ENCODE measurements at regions not wholly inside any gene's neighbourhood (a gene's known extent, or its start where the extent isn't known, plus 50 kb on each side); places are given as distances from the start of the nearest gene placed in this dataset.

DNA sequence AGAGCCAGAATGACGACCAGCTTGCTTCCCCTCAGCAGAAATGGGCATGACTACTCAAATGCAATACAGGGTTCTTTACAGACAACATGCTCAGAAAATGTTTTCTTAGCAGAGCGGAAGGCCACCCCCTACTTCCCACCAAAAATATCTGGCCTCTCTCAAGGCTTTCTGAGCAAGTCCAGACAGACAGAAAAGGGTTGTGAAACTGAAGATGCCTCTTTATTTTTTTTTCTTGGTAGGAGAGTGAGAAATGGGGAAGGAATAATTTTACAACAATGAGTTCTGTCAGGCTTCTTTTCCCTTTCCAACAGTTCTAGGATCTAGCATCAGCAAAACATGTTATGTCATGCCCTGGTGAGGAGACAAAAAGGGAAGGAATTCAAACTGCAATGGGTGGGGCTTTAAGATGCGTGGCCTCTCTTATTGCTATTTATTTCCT is 172.0 kb upstream of the CAMK1G start:
- DNase-seq (ENCODE audit: extremely low read depth in 1 of 11, low read depth in 9 of 11, low spot score in 4 of 11), result no peak

DNA sequence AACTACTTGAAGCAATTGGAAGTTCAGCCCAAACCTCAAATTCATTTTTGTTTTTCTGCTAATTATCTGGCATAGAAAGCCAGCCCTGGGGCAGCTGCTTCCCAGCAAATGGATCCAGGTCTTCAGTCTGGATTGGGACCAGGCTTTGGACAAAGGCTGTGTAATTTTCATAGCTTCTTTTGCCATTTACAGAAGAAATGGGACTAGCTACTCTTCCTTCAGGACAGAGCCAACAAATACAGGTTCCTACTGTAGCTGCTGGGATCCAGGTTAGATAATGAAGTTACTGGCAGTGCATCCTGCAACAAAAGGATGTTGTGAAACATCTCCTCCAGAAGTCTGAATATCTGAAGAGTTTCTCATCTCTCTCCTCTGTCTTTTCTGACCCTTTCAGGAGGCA is 171.5 kb upstream of the CAMK1G start:
- no peak for DNase-seq (ENCODE audit: extremely low read depth in 1 of 11, low read depth in 9 of 11, low spot score in 4 of 11)

DNA sequence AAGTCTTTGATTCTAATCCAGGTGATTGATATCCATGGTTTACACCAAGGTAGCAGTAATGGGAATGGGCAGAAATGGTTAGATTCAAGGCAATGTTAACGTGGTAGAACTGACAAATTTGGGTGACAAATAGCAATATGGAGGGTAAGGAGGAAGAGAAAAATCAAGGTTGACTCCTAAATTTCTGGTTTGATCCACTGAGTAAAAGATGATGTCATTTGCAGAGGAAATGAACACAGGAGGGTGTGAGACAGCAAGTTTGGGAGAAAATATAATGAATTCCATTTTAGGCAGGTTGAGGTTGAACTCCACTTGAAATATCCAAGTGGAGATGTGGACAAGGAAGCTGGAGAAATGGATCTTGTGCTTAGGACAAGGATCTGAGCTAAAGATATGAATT is 170.9 kb upstream of the CAMK1G start:
- DNase-seq (ENCODE audit: extremely low read depth in 1 of 11, low read depth in 9 of 11, low spot score in 4 of 11), result no peak

DNA sequence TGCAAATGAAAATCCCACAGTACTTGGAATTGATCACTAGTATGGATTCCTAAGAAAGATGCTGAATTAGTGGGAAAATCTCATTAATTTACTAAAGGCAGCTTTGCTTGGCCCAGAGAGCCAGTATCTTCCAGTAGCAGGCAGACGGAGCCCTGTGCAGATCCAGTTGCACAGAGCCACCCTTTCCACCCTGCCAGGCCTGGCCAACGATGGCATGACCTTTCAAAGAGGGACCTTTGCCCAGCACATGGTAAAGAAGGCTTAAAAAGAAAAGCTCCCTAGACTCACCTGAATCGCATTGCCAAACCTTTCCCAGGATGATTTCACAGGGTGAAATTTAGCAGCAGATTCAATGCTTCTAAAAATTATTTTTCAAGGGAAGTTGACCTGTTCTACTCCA is 170.5 kb upstream of the CAMK1G start:
- no peak for DNase-seq (ENCODE audit: extremely low read depth in 1 of 11, low read depth in 9 of 11, low spot score in 4 of 11)

DNA sequence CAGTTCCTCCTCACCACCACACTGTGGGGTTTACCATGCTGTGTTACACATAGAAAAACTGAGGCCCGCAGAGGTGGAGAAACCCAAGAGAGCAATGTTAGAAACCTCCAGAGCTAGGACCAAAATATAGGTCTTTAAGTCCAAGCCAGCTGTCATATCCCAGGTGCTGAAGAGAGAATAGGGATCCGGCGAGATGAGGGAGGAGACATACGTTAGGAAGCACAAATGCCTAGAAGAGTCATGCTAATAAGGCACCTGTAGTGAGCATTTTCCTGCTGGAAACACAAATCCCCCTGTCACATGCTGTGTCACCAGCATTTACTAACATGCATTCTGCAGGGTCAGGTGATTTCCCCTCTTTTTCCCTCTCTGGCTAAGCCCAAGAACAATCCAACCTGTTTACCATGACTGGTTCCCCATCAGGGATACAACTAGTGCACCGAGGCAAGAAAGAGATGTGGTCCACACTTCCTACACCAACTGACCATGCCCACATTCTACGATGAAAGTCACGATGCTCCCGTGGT is 168.6 kb upstream of the CAMK1G start:
- no peak for DNase-seq (ENCODE audit: extremely low read depth in 1 of 11, low read depth in 9 of 11, low spot score in 4 of 11)

DNA sequence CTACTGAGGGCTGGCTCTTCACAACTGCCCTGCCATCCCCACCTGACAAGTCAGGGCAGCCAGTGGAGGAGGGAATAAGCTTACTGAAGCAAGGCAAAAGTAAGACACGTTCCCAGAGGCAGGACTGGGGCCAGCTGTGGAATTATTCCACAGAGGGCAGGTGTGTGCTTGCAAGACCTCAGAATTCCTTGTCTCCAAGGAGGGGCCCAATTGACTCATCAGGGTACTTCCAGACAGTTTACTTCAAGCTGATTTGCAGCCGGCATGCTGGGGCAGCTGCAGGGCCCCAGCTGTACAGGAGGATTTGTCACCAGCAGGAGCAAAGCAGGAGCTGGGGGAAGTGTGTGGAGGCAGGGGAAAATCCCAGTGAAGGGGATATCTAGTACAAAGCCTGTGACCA is 167.5 kb upstream of the CAMK1G start:
- DNase-seq (ENCODE audit: extremely low read depth in 1 of 11, low read depth in 9 of 11, low spot score in 4 of 11), result no peak

DNA sequence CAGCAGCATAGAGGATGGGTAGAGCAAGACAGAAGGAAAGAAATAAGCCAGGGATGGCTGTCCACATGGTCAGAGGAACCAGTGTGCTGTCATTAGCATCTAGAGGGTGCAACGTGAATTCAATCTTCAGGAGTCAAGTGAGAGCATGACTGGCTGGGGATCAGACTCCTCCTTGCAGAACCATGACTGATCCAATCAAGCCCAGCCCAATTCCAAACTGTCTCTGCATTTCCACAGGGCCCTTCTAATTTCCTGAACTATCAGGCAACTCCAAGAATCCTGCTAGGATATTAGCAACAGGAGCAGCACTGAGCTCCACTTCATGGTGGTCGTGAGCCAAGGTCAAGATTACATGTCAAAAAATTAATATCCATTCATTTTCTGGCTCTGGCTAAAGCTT is 166.8 kb upstream of the CAMK1G start:
- no peak for DNase-seq (ENCODE audit: extremely low read depth in 1 of 11, low read depth in 9 of 11, low spot score in 4 of 11)

DNA sequence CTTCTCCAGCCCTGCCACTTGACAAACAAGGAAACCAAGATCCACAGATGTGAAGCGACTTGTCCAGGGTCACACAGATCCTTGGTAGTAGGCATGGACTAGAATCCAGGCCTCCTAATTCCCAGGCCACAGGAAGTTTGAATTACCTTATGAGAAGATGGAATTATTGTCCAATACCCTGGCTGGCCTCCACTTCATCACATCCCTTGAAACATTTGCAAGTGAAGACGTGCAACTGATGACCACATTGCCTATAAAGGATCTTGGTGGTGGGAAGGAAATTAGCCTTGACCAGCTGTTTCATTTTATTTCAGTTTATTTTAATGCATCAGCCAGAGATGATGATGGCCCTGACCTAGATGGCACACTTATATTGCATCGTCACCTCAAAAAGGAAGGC is 165.8 kb upstream of the CAMK1G start:
- DNase-seq (ENCODE audit: extremely low read depth in 1 of 11, low read depth in 9 of 11, low spot score in 4 of 11), result no peak

DNA sequence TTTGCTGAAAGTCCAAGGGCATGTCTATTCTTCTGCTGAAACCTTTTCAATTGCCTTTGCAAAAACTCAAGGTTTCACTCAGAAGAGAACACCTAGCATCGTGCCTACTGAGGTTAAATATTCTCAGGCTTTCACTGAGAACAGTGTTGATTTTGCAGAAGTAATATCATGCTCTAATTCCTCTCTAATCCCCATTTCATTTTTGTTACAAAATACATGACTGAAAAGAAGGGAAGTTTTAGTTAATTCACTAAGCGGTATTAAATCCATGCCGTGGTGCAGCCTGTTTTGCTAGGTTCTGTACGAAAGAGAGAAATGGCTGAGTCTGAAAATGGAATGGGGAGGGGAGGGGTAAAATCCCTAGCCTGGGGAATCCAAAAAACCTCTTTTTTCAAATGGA is 163.2 kb upstream of the CAMK1G start:
- DNase-seq (ENCODE audit: extremely low read depth in 1 of 11, low read depth in 9 of 11, low spot score in 4 of 11), result no peak

DNA sequence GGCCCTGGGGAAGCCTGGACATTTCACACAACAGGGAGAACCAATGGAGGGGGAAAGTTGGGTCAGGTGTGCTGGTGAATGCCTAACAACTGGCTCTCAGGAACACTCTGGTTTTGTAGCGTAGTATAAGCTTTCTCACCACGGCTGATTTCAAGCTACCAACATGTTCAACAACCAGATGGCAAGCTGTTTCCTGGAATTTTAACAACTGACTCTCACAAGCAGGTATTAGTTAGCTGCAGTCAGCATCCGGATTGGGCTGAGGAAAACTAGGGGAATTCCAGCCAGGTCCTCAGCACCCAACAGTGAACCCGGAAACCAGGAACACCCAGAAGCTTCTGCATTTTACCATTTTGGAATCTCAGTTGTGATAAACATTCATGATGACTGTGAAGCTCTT is 162.3 kb upstream of the CAMK1G start:
- no peak for DNase-seq (ENCODE audit: extremely low read depth in 1 of 11, low read depth in 9 of 11, low spot score in 4 of 11)

DNA sequence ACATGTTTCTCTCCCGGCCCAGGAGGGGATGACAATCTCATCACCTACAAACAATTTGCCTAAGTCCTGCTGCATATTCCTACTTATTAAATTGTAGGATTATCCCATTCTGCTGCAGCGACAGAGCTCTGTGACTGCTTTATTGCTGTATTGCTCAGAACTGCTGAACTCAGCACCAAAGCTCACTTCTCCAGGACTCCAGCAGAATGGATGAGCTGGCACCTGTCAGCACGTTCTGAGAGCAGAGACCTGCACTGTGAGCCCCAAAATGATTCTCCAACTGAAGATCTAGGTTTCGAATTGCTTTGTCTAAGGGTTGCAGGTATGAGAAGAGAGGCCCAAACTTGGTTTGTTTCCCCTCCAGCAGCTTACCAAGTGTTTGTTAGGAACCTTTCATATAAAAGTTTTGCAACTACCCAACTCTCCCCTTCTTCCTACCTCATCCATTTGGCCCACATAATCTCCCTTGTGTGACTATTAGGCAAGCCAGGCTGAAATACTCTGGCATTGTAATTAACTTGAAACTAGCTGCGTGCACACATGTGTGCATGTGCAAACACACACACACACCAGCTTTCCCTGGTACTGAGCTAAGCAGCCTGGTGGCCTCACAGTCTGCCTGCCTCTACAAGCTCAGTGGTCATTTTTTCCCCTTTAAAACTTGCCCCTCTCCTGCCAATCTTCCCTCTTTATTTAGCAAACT is 161.4 kb upstream of the CAMK1G start:
- DNase-seq (ENCODE audit: extremely low read depth in 1 of 11, low read depth in 9 of 11, low spot score in 4 of 11), result no peak

DNA sequence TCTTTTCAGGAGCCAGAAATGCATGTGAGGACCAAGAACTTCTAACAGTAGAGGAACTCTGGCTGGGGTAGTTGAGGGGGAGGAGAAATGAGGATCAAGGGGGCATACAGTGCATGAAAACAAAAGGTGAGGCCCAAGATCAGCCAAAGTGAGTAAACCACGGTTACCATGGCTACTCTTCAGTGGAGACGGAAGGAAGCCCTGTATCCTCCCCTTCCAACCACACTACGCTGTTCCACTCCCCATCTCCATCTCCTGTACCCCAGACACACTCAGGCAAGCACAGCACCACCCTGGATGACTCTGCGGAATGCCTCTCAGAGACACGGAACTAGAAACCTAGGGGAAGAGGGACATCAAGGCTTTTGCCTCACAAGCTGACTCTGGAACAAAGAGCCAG is 157.6 kb upstream of the CAMK1G start:
- no peak for DNase-seq (ENCODE audit: extremely low read depth in 1 of 11, low read depth in 9 of 11, low spot score in 4 of 11)

DNA sequence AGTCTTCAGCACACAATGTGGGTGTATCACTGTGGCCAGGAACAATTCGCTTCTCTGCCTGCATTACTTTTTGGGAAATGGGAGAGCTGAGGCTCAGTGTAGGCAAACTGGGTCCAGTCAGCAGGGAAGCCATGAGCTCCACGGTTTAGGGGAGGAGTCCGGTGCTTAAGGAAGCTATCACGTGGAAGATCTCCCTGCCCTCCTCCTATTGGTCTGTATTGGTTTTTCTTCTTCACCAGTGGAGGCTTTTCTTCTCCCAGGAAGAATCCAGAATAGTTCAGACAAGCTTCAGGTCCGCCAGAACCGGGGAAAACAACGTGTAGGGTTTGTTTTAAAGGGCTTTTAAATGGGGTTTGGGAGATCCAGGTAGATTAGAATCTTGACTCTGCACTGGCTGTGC is 156.2 kb upstream of the CAMK1G start:
- DNase-seq (ENCODE audit: extremely low read depth in 1 of 11, low read depth in 9 of 11, low spot score in 4 of 11), result no peak

DNA sequence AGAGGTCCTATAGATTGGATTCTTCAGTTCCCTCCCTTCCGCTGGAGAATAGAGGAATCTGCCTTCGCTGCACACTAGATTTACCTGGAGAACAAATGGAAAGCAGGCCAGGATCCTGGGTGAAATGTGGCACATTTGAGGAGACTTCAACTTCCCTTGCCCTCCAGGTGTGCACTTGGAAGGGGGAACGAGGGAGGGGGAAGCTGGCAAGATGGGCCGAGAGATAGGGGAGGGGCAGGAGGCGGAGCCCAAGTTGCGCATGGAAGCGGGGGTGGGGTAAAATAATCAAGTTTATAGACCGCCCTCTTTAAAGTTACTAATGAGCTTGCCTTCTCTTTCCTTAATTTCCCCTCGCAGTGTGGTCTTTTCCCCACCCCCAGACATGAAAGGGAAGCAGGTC is 155.7 kb upstream of the CAMK1G start:
- no peak for DNase-seq (ENCODE audit: extremely low read depth in 1 of 11, low read depth in 9 of 11, low spot score in 4 of 11)

DNA sequence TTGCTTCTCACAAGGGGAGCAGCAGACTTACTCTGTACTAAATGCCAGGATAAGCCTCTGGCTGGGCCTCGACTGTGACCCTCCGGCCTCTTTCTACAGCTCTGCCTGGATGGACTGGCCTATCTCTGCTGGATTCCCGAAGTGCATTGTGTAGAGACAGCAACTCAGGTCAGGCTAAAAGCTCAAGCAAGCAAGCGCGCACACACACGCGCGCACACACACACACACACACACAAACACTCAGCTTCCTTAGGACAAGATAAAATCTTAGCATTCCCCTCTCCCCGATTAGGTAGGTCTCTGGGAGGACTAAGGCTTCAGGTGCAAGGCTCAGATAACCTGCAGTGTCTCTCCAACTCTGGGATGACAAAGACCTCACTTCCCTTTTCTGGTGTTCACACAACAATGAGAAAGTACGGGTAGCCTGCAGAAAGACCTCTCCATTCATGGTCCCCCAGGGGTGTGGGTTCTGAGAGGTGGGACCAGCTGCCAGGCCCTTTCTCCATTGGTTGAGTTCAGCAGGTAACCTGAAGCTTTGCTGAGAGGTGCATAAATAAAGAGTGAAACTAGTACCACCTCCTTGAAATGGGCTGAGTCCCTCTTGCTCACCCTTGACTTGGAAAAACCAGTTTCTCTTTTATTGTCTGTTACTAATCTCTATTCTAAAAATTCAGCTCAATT is 155.1 kb upstream of the CAMK1G start:
- peak in 4 of 11 donors; percentile 17 to 33 (median 18) for DNase-seq (ENCODE audit: extremely low read depth in 1 of 11, low read depth in 9 of 11, low spot score in 4 of 11)

DNA sequence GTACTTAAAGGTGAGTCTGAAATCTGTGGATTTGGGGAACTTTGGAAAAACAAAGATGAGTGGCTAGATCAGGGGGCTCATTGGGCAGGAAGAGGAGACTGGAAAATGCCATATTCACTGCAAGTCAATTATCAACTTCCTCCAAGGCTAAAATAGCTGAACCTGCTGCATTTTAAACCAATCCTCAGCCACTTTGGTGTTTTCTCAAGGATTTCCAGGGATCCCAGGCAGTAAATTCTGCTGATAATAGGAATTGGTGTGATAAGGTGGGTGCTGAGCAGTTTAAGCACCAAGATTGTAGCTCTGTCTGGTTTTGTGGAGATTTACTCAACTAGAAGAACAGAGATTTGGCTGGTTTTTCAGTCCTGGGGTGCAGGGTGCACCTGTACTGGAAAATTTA is 153.9 kb upstream of the CAMK1G start:
- DNase-seq (ENCODE audit: extremely low read depth in 1 of 11, low read depth in 9 of 11, low spot score in 4 of 11), result no peak

DNA sequence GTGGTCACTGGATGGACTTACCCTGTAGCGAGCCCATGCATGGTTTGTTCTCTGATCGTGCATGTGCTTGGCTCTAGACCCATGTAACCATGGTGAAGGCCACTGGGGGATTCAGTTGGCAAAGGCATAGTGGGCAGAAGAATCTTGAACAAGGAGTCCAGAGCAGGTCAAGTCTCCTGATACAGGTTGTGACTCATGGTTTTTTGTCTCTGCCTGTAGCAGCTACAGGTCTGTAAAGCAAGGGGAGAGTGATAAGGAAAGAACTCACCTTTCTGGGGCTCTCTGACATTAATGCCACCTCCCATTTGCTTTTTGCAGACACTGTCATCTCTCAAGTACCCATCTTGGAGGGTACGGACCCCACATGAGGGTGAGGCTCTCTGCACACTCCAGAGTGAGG is 153.4 kb upstream of the CAMK1G start:
- DNase-seq (ENCODE audit: extremely low read depth in 1 of 11, low read depth in 9 of 11, low spot score in 4 of 11), result no peak

DNA sequence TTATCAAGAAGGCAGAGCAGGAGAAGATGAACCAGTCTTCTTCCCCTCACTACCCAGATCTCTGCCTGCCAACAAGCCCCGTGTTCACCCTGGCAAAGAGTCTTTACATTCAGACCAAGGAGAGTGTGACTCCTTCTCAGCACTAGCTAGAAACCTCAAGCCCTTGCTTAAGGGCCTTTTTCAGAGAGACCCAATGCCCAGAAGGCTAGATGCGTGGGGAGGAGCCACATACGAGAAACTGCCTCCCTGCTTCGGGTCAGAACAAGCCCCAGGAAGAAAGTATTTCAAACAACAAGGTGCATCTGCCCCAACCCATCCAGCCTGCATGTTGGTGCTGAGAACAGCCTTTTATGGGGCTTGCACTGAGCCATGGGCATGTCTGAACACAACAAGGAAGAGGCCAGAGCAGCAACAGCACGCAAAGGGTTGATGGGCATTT is 152.7 kb upstream of the CAMK1G start:
- no peak for DNase-seq (ENCODE audit: extremely low read depth in 1 of 11, low read depth in 9 of 11, low spot score in 4 of 11)

DNA sequence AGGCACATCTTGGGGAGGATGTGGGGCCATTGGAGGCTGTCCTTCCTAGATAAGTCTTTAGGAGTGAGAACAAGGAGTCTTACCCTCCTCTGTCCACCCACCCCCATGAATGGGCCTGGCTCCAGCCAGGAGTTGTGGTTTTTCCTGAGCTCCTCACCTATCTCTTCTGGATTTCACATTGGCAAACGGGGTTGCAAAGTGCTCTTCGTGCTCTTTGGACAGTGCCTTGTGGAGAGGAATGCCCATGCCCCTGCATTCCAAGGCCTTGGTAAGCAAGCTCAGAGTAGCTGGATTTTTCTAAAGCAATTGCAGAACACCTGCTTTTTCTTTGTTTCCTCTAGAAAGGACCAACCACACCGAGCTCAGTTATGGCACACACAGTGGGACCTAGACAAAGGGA is 152.1 kb upstream of the CAMK1G start:
- DNase-seq (ENCODE audit: extremely low read depth in 1 of 11, low read depth in 9 of 11, low spot score in 4 of 11), result no peak

DNA sequence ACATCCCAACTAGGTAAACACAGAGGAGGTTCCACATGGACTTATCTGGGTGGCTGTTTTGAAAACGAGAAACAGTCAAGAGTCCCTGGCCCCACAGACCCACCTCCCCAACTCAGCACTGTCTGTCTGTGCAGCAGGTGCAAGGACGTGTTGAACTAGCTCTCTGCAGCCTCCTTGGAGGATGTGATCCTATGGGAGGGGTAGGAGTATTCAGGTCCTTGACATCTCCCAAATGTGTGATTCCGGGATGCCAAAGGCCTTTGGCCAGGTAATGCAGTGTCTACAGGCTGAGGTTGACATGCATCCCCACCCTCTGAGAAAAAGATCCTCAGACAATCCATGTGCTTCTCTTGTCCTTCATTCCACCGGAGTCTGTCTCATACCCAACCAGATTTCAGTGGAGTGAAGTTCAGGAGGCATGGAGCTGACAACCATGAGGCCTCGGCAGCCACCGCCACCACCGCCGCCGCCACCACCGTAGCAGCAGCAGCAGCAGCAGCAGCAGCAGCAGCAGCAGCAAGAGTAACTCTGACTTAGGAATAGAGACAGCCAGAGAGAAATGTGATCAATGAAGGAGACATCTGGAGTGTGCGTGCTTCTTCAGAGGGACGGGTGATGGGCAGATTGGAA is 151.6 kb upstream of the CAMK1G start:
- no peak for DNase-seq (ENCODE audit: extremely low read depth in 1 of 11, low read depth in 9 of 11, low spot score in 4 of 11)
